ENCODE measurements at regions not wholly inside any gene's neighbourhood (a gene's known extent, or its start where the extent isn't known, plus 50 kb on each side); places are given as distances from the start of the nearest gene placed in this dataset.

DNA sequence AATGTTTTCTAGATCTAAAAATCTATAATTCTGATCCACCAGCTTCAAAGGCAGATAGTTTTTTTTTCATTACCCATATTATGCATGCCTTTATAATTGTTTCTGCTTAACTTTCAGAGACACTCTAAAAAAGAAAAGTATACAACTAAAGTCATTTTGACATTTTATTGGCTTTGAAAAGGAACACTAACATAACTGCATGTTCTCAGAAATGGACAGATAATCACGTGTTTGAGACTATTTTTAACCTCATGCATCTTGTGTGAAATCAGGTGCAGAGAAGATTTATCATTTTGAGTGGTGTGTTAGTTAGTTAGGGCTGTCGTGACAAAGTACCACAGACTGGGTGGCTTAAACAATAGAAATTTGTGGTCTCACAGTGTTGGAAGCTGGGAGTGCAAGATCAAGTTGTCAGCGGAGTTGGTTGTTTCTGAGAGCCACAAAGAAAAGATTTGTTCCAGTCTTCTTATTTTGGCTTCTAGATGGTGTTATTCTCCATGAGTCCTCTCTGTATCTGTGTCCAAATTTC lies 841.4 kb upstream of the LRATD1 start (continued):
- TF ChIP-seq RFX5 (IDR thresholded peaks at IDR 0.05; ENCODE audit: borderline replicate concordance, low read depth, low read length) (no peak), TAF7 (optimal IDR thresholded peaks at IDR 0.05; ENCODE audit: borderline replicate concordance, low read depth, low read length) (no peak), POU5F1 (IDR thresholded peaks at IDR 0.05; ENCODE audit: low read depth, low read length) (no peak), CEBPB (IDR thresholded peaks at IDR 0.05; ENCODE audit: low read depth, low read length) (no peak)
- TF ChIP-seq, protein P1, sequence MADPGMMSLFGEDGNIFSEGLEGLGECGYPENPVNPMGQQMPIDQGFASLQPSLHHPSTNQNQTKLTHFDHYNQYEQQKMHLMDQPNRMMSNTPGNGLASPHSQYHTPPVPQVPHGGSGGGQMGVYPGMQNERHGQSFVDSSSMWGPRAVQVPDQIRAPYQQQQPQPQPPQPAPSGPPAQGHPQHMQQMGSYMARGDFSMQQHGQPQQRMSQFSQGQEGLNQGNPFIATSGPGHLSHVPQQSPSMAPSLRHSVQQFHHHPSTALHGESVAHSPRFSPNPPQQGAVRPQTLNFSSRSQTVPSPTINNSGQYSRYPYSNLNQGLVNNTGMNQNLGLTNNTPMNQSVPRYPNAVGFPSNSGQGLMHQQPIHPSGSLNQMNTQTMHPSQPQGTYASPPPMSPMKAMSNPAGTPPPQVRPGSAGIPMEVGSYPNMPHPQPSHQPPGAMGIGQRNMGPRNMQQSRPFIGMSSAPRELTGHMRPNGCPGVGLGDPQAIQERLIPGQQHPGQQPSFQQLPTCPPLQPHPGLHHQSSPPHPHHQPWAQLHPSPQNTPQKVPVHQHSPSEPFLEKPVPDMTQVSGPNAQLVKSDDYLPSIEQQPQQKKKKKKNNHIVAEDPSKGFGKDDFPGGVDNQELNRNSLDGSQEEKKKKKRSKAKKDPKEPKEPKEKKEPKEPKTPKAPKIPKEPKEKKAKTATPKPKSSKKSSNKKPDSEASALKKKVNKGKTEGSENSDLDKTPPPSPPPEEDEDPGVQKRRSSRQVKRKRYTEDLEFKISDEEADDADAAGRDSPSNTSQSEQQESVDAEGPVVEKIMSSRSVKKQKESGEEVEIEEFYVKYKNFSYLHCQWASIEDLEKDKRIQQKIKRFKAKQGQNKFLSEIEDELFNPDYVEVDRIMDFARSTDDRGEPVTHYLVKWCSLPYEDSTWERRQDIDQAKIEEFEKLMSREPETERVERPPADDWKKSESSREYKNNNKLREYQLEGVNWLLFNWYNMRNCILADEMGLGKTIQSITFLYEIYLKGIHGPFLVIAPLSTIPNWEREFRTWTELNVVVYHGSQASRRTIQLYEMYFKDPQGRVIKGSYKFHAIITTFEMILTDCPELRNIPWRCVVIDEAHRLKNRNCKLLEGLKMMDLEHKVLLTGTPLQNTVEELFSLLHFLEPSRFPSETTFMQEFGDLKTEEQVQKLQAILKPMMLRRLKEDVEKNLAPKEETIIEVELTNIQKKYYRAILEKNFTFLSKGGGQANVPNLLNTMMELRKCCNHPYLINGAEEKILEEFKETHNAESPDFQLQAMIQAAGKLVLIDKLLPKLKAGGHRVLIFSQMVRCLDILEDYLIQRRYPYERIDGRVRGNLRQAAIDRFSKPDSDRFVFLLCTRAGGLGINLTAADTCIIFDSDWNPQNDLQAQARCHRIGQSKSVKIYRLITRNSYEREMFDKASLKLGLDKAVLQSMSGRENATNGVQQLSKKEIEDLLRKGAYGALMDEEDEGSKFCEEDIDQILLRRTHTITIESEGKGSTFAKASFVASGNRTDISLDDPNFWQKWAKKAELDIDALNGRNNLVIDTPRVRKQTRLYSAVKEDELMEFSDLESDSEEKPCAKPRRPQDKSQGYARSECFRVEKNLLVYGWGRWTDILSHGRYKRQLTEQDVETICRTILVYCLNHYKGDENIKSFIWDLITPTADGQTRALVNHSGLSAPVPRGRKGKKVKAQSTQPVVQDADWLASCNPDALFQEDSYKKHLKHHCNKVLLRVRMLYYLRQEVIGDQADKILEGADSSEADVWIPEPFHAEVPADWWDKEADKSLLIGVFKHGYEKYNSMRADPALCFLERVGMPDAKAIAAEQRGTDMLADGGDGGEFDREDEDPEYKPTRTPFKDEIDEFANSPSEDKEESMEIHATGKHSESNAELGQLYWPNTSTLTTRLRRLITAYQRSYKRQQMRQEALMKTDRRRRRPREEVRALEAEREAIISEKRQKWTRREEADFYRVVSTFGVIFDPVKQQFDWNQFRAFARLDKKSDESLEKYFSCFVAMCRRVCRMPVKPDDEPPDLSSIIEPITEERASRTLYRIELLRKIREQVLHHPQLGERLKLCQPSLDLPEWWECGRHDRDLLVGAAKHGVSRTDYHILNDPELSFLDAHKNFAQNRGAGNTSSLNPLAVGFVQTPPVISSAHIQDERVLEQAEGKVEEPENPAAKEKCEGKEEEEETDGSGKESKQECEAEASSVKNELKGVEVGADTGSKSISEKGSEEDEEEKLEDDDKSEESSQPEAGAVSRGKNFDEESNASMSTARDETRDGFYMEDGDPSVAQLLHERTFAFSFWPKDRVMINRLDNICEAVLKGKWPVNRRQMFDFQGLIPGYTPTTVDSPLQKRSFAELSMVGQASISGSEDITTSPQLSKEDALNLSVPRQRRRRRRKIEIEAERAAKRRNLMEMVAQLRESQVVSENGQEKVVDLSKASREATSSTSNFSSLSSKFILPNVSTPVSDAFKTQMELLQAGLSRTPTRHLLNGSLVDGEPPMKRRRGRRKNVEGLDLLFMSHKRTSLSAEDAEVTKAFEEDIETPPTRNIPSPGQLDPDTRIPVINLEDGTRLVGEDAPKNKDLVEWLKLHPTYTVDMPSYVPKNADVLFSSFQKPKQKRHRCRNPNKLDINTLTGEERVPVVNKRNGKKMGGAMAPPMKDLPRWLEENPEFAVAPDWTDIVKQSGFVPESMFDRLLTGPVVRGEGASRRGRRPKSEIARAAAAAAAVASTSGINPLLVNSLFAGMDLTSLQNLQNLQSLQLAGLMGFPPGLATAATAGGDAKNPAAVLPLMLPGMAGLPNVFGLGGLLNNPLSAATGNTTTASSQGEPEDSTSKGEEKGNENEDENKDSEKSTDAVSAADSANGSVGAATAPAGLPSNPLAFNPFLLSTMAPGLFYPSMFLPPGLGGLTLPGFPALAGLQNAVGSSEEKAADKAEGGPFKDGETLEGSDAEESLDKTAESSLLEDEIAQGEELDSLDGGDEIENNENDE (IDR thresholded peaks at IDR 0.05; ENCODE audit: insufficient replicate concordance, low read length), result no peak
- TF ChIP-seq, protein P2, sequence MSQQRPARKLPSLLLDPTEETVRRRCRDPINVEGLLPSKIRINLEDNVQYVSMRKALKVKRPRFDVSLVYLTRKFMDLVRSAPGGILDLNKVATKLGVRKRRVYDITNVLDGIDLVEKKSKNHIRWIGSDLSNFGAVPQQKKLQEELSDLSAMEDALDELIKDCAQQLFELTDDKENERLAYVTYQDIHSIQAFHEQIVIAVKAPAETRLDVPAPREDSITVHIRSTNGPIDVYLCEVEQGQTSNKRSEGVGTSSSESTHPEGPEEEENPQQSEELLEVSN (IDR thresholded peaks at IDR 0.05), result no peak

Data from H1 (cell line).